H1 (cell line): ENCODE measurements at regions not wholly inside any gene's neighbourhood (a gene's known extent, or its start where the extent isn't known, plus 50 kb on each side); places are given as distances from the start of the nearest gene placed in this dataset.

Experiments
- CTCF ChIA-PET: fragments of 300-600 bp; sonication (Branson Sonifier 250); formaldehyde crosslinking; loops from one replicate; lab custom pipeline; 2021; ENCODE audit not compliant: partially characterized antibody; lab: Charles Lee
- POLR2A ChIA-PET: fragments of 300-600 bp; sonication (Branson Sonifier 250); formaldehyde crosslinking; loops from one replicate; lab custom pipeline; 2021; ENCODE audit warnings: inconsistent platforms; ENCODE audit not compliant: partially characterized antibody; lab: Charles Lee
- DNase-seq, 2 experiments: peaks; one replicate each; pipeline versions ENCODE4 v3.0.0 to v3.0.0-alpha.2; 2010 to 2022; ENCODE audit warnings: low spot score in 2 of 2, low read depth in 1 of 2, mixed read lengths in 1 of 2
- FAIRE-seq: peaks from 2 replicates; lab custom pipeline; 2011; peaks lifted over from hg19 to GRCh38; lab: Jason Lieb, UNC
- H2AFZ ChIP-seq: 2 replicates; pipeline ENCODE4 v1.8.1; 2012; ENCODE audit warnings: low read length, inconsistent platforms
- H2AK5ac ChIP-seq: 2 replicates; pipeline ENCODE4 v1.6.1; 2013; ENCODE audit warnings: low read depth, low read length
- H2BK120ac ChIP-seq: replicated peaks from 2 replicates; pipeline ENCODE3; 2013; ENCODE audit warnings: low read depth, low read length, inconsistent platforms
- H2BK12ac ChIP-seq: 2 replicates; pipeline ENCODE4 v1.6.1; 2013; ENCODE audit warnings: low read depth, low read length
- H2BK15ac ChIP-seq: 2 replicates; pipeline ENCODE4 v1.6.1; 2013; ENCODE audit warnings: low read length
- H2BK20ac ChIP-seq: 2 replicates; pipeline ENCODE4 v1.6.1; 2013; ENCODE audit warnings: low read length
- H2BK5ac ChIP-seq: 2 replicates; pipeline ENCODE4 v1.6.1; 2013; ENCODE audit warnings: low read depth, low read length
- H3K14ac ChIP-seq: 2 replicates; pipeline ENCODE4 v1.6.1; 2013; ENCODE audit warnings: inconsistent platforms; ENCODE audit not compliant: insufficient read length
- H3K18ac ChIP-seq: 2 replicates; pipeline ENCODE4 v1.6.1; 2013; ENCODE audit warnings: low read length; ENCODE audit errors: extremely low read depth
- H3K23ac ChIP-seq: 2 replicates; pipeline ENCODE4 v1.6.1; 2013; ENCODE audit warnings: inconsistent platforms; ENCODE audit not compliant: insufficient read length
- H3K23me2 ChIP-seq: 2 replicates; pipeline ENCODE4 v1.6.1; 2013; ENCODE audit warnings: low read depth, low read length
- H3K27ac ChIP-seq: 2 replicates; pipeline ENCODE4 v1.6.1; 2011; ENCODE audit warnings: low read depth, low read length, inconsistent platforms
- H3K27me3 ChIP-seq, 4 experiments: replicated peaks in 1 of 4; 1 replicate in 1 of 4; 2 replicates in 3 of 4; pipeline versions ENCODE4 v1.6.1 to v1.8.1; 2011 to 2013; ENCODE audit warnings: low read length in 3 of 4, mild to moderate bottlenecking in 3 of 4, inconsistent platforms in 2 of 4, mixed read lengths in 2 of 4, moderate library complexity in 1 of 4; ENCODE audit not compliant: control insufficient read depth in 3 of 4, insufficient read depth in 3 of 4; ENCODE audit errors: extremely low read depth in 1 of 4
- H3K36me3 ChIP-seq, 4 experiments: 2 replicates each; pipeline versions ENCODE4 v1.6.1 to v1.8.1; 2011 to 2013; ENCODE audit warnings: mild to moderate bottlenecking in 4 of 4, low read length in 3 of 4, moderate library complexity in 2 of 4, control low read depth in 1 of 4, inconsistent platforms in 1 of 4; ENCODE audit not compliant: insufficient read depth in 4 of 4, control insufficient read depth in 2 of 4
- H3K4ac ChIP-seq: replicated peaks from 2 replicates; pipeline ENCODE3; 2013; ENCODE audit warnings: low read length, low read depth, mixed read lengths, inconsistent platforms; ENCODE audit not compliant: insufficient read length
- H3K4me1 ChIP-seq, 4 experiments: replicated peaks in 1 of 4; 1 replicate in 1 of 4; 2 replicates in 3 of 4; pipeline versions ENCODE4 v1.6.1 to v1.8.1; 2011 to 2013; ENCODE audit warnings: low read length in 3 of 4, inconsistent platforms in 2 of 4, mixed read lengths in 1 of 4; ENCODE audit not compliant: insufficient read depth in 4 of 4, control insufficient read depth in 3 of 4
- H3K4me2 ChIP-seq, 2 experiments: 2 replicates each; pipeline versions ENCODE4 v1.6.1 to v1.8.1; 2011 to 2013; ENCODE audit warnings: low read depth in 2 of 2, low read length in 2 of 2, control low read depth in 1 of 2, inconsistent platforms in 1 of 2, mild to moderate bottlenecking in 1 of 2; ENCODE audit not compliant: insufficient read depth in 1 of 2
- H3K4me3 ChIP-seq, 4 experiments: fragments of 200-600, 300-600 bp in 1 of 4; sonication (generic), shearing (Covaris generic), sonication (Bioruptor Twin) in 1 of 4; 2 replicates each; pipeline versions ENCODE4 v1.5.1 to v1.8.1; 2011 to 2016; ENCODE audit warnings: low read length in 4 of 4, low read depth in 3 of 4, control low read depth in 2 of 4, inconsistent platforms in 2 of 4, mild to moderate bottlenecking in 2 of 4, mixed read lengths in 1 of 4, moderate library complexity in 1 of 4; ENCODE audit not compliant: insufficient read depth in 2 of 4; ENCODE audit errors: extremely low read depth in 1 of 4
- H3K56ac ChIP-seq: replicated peaks from 2 replicates; pipeline ENCODE3; 2013; ENCODE audit warnings: low read depth, mild to moderate bottlenecking, mixed read lengths, low read length, inconsistent platforms; ENCODE audit not compliant: insufficient read length
- H3K79me1 ChIP-seq: 2 replicates; pipeline ENCODE4 v1.6.1; 2013; ENCODE audit warnings: low read depth, low read length, control low read depth
- H3K79me2 ChIP-seq, 2 experiments: 2 replicates each; pipeline versions ENCODE4 v1.6.1 to v1.8.1; 2012 to 2013; ENCODE audit warnings: low read length in 2 of 2, mild to moderate bottlenecking in 2 of 2, inconsistent platforms in 1 of 2; ENCODE audit not compliant: insufficient read depth in 2 of 2, control insufficient read depth in 1 of 2
- H3K9ac ChIP-seq, 4 experiments: replicated peaks in 1 of 4; 1 replicate in 1 of 4; 2 replicates in 3 of 4; pipeline versions ENCODE4 v1.6.1 to v1.8.1; 2011 to 2013; ENCODE audit warnings: low read depth in 3 of 4, low read length in 3 of 4, control low read depth in 2 of 4, mild to moderate bottlenecking in 2 of 4, moderate library complexity in 2 of 4, inconsistent platforms in 1 of 4; ENCODE audit errors: extremely low read depth in 1 of 4
- H3K9me3 ChIP-seq, 2 experiments: 2 replicates each; pipeline versions ENCODE4 v1.6.1 to v1.8.1; 2012 to 2013; ENCODE audit warnings: mild to moderate bottlenecking in 2 of 2, moderate library complexity in 2 of 2, control low read depth in 1 of 2, inconsistent platforms in 1 of 2, low read depth in 1 of 2, low read length in 1 of 2, mixed read lengths in 1 of 2; ENCODE audit not compliant: insufficient read depth in 2 of 2
- H4K20me1 ChIP-seq, 2 experiments: replicated peaks in 1 of 2; 2 replicates each; pipeline versions ENCODE3 to v1.8.1; 2011 to 2013; ENCODE audit warnings: inconsistent platforms in 2 of 2, low read length in 2 of 2, mild to moderate bottlenecking in 1 of 2; ENCODE audit not compliant: insufficient read depth in 2 of 2, control insufficient read depth in 1 of 2
- H4K5ac ChIP-seq: 2 replicates; pipeline ENCODE4 v1.6.1; 2013; ENCODE audit warnings: low read length, low read depth, mixed read lengths, inconsistent platforms; ENCODE audit not compliant: insufficient read length
- H4K8ac ChIP-seq: 2 replicates; pipeline ENCODE4 v1.8.0; 2013; ENCODE audit warnings: mild to moderate bottlenecking, moderate library complexity, low read length, inconsistent platforms; ENCODE audit not compliant: insufficient read depth; ENCODE audit errors: extremely low read depth
- H4K91ac ChIP-seq: replicated peaks from 2 replicates; pipeline ENCODE3; 2013; ENCODE audit warnings: low read length, mixed read lengths, inconsistent platforms; ENCODE audit not compliant: insufficient read length
- EZH2 ChIP-seq: fragments of 200-600 bp; sonication (generic); IDR thresholded peaks from 2 replicates; pipeline ENCODE4 v1.7.1; 2012; ENCODE audit warnings: low read depth, mild to moderate bottlenecking, moderate library complexity, low read length, inconsistent platforms; ENCODE audit not compliant: severe bottlenecking
- JUND ChIP-seq: IDR thresholded peaks from 2 replicates; pipeline ENCODE4 v1.6.1; 2011; ENCODE audit warnings: mild to moderate bottlenecking, improper control_type of control experiment, low read length
- WGBS, 2 experiments: shearing (Covaris generic) in 1 of 2; methylation state at CpG; one replicate each; pipeline versions ENCODE4 v1.1.6 to v1.1.7; 2013 to 2015; ENCODE audit warnings: low lambda C conversion rate in 2 of 2, mixed read lengths in 2 of 2, inconsistent platforms in 1 of 2, low coverage in 1 of 2, missing lambda C conversion rate in 1 of 2; ENCODE audit not compliant: insufficient replicate concordance in 2 of 2, insufficient coverage in 1 of 2, insufficient read length in 1 of 2; ENCODE audit errors: extremely low coverage in 1 of 2, missing lambda C conversion rate in 1 of 2; 5-methylcytosine and 5-hydroxymethylcytosine counted together

- no peak overlapping the region for H2AK5ac ChIP-seq
- no peak overlapping the region for H3K14ac ChIP-seq
- no peak overlapping the region for H3K18ac ChIP-seq
- peaks cover 9 to 16% of the 10 kb centered on the region in 2 experiments; a peak in 3 of 4 replicates for H3K9me3 ChIP-seq
- H3K4ac ChIP-seq: no peak overlapping the region
- H2BK120ac ChIP-seq: no peak overlapping the region
- H3K36me3 ChIP-seq: no peaks in the 10 kb centered on the region
- peaks cover 0 to 1% (median 0%) of the 10 kb centered on the region in 4 experiments; a peak in 1 of 7 replicates for H3K27me3 ChIP-seq
- H2BK5ac ChIP-seq: no peak overlapping the region
- no peak overlapping the region for H4K91ac ChIP-seq
- no peak overlapping the region for H2BK12ac ChIP-seq
- no peaks in the 10 kb centered on the region for H3K79me1 ChIP-seq
- no peak overlapping the region for H4K8ac ChIP-seq
- no peak overlapping the region for H2AFZ ChIP-seq
- H3K23me2 ChIP-seq: no peaks in the 10 kb centered on the region
- H3K9ac ChIP-seq: no peak overlapping the region
- FAIRE-seq: no peak
- no peak overlapping the region for H3K56ac ChIP-seq
- no peaks in the 10 kb centered on the region for H3K79me2 ChIP-seq
- H4K20me1 ChIP-seq: no peaks in the 10 kb centered on the region
- ChIA-PET CTCF (no interaction called here), POLR2A (no interaction called here)
- no peak overlapping the region for H3K27ac ChIP-seq
- WGBS, 2 experiments: 100% methylated on average over 1 of the region's 1 CpG; no CpG with 5 or more reads in 1 of the 2 experiments
- no peak overlapping the region for H3K23ac ChIP-seq
- H3K4me1 ChIP-seq: no peaks in the 10 kb centered on the region
- no peak for DNase-seq
- H2BK15ac ChIP-seq: no peak overlapping the region
- no peak overlapping the region for H2BK20ac ChIP-seq
- no peak overlapping the region for H3K4me3 ChIP-seq
- no peak overlapping the region for H3K4me2 ChIP-seq
- no peak overlapping the region for H4K5ac ChIP-seq
- TF ChIP-seq JUND: no peak
- no peak for TF ChIP-seq EZH2
Measured at GRCh38 chr5:104702212-104702611, 1139.6 kb upstream of the NUDT12 start.
